HepG2 (cell line): ENCODE measurements at regions not wholly inside any gene's neighbourhood (a gene's known extent, or its start where the extent isn't known, plus 50 kb on each side); places are given as distances from the start of the nearest gene placed in this dataset.

ENCODE experiments used
- CTCF ChIP-seq: sonication (generic); formaldehyde crosslinking; IDR thresholded peaks from 2 replicates; pipeline ENCODE4 v1.5.0; 2020; ENCODE audit warnings: mild to moderate bottlenecking, missing genetic modification reagents, moderate library complexity
- DZIP1 ChIP-seq: sonication (generic); formaldehyde crosslinking; IDR thresholded peaks from 2 replicates; pipeline ENCODE4 v1.5.0; 2020; ENCODE audit warnings: mild to moderate bottlenecking, missing genetic modification reagents
- GPBP1L1 ChIP-seq: sonication (generic); formaldehyde crosslinking; IDR thresholded peaks from 2 replicates; pipeline ENCODE4 v1.5.0; 2020; ENCODE audit warnings: mild to moderate bottlenecking, missing genetic modification reagents
- GTF3A ChIP-seq: sonication (generic); formaldehyde crosslinking; conservative IDR thresholded peaks from 2 replicates; pipeline ENCODE4 v1.4.0; 2020; ENCODE audit warnings: mild to moderate bottlenecking, missing genetic modification reagents
- HOMEZ ChIP-seq: IDR thresholded peaks from 2 replicates; pipeline ENCODE4 v1.6.1; 2016; ENCODE audit warnings: low read depth
- MAX ChIP-seq: IDR thresholded peaks from 2 replicates; pipeline ENCODE4 v1.6.1; 2012; ENCODE audit warnings: inconsistent platforms
- MTA3 ChIP-seq: sonication (generic); formaldehyde crosslinking; IDR thresholded peaks from 2 replicates; pipeline ENCODE4 v1.4.0; 2020; ENCODE audit warnings: missing genetic modification reagents
- MTF1 ChIP-seq: sonication (generic); formaldehyde crosslinking; IDR thresholded peaks from 2 replicates; pipeline ENCODE4 v1.5.0; 2020; ENCODE audit warnings: missing genetic modification reagents
- RFXANK ChIP-seq: IDR thresholded peaks from 2 replicates; pipeline ENCODE4 v1.6.1; 2016
- SAP130 ChIP-seq: IDR thresholded peaks from 2 replicates; pipeline ENCODE4 v1.6.1; 2016; ENCODE audit warnings: low read depth
- ZBTB37 ChIP-seq: sonication (generic); formaldehyde crosslinking; IDR thresholded peaks from 2 replicates; pipeline ENCODE4 v1.4.0; 2020; ENCODE audit warnings: mild to moderate bottlenecking, missing genetic modification reagents
- ZFP62 ChIP-seq: sonication (generic); formaldehyde crosslinking; IDR thresholded peaks from 2 replicates; pipeline ENCODE4 v1.4.0; 2020; ENCODE audit warnings: missing genetic modification reagents
- ZNF101 ChIP-seq: sonication (generic); formaldehyde crosslinking; IDR thresholded peaks from 2 replicates; pipeline ENCODE4 v1.4.0; 2020; ENCODE audit warnings: mild to moderate bottlenecking, low read depth, missing genetic modification reagents, borderline replicate concordance
- ZNF24 ChIP-seq: fragments of 450-650 bp; IDR thresholded peaks from 2 replicates; pipeline ENCODE4 v1.6.1; 2017; ENCODE audit warnings: antibody characterized with exemption, mild to moderate bottlenecking
- ZNF280B ChIP-seq: sonication (generic); formaldehyde crosslinking; IDR thresholded peaks from 2 replicates; pipeline ENCODE4 v1.5.0; 2020; ENCODE audit warnings: missing genetic modification reagents, mild to moderate bottlenecking, borderline replicate concordance
- ZNF768 ChIP-seq: sonication (generic); formaldehyde crosslinking; IDR thresholded peaks from 2 replicates; pipeline ENCODE4 v1.4.0; 2020; ENCODE audit warnings: missing genetic modification reagents
- ZNF878 ChIP-seq: sonication (generic); formaldehyde crosslinking; IDR thresholded peaks from 2 replicates; pipeline ENCODE4 v1.8.1; 2023; ENCODE audit warnings: mild to moderate bottlenecking, missing genetic modification reagents, moderate library complexity
- ZSCAN21 ChIP-seq: sonication (generic); formaldehyde crosslinking; IDR thresholded peaks from 2 replicates; pipeline ENCODE4 v1.8.0; 2022; ENCODE audit warnings: mild to moderate bottlenecking, missing genetic modification reagents, moderate library complexity, borderline replicate concordance

GRCh38 chr10:59007307-59008025 lies 169.0 kb upstream of the PHYHIPL start (continued):
- no peak for TF ChIP-seq ZNF101
- peak; percentile 76 for TF ChIP-seq SAP130 (CRISPR knock-in tag)
- no peak for TF ChIP-seq GPBP1L1 (CRISPR knock-in tag)
- TF ChIP-seq DZIP1, result no peak
- TF ChIP-seq ZNF280B, result no peak
- no peak for TF ChIP-seq ZNF768
- TF ChIP-seq MTF1 (CRISPR knock-in tag), result no peak
- no peak for TF ChIP-seq ZBTB37
- TF ChIP-seq ZNF878 (CRISPR knock-in tag), result no peak
- TF ChIP-seq RFXANK (CRISPR knock-in tag), result no peak
- TF ChIP-seq MAX, result peak; percentile 69
- no peak for TF ChIP-seq GTF3A (CRISPR knock-in tag)
- TF ChIP-seq ZFP62, result no peak
- TF ChIP-seq MTA3 (CRISPR knock-in tag), result no peak
- no peak for TF ChIP-seq ZSCAN21 (CRISPR knock-in tag)
- peak; percentile 87 for TF ChIP-seq HOMEZ
- TF ChIP-seq CTCF, result no peak
- no peak for TF ChIP-seq ZNF24
